Liver (tissue), 8 donors: ENCODE measurements at regions not wholly inside any gene's neighbourhood (a gene's known extent, or its start where the extent isn't known, plus 50 kb on each side); places are given as distances from the start of the nearest gene placed in this dataset.

ENCODE experiments used
- DNase-seq: peaks from one replicate; pipeline ENCODE4 v3.0.0-alpha.2; 2017; ENCODE audit warnings: low spot score
- H3K27ac ChIP-seq, 2 donors: one replicate each; pipeline ENCODE4 v1.7.0; 2013; ENCODE audit warnings: inconsistent platforms in 2 of 2, low read length in 2 of 2, control low read depth in 1 of 2, low read depth in 1 of 2, mild to moderate bottlenecking in 1 of 2
- H3K27me3 ChIP-seq, 4 donors: one replicate each; pipeline versions ENCODE4 v1.6.1 to v1.7.0; 2013; ENCODE audit warnings: low read length in 3 of 4, inconsistent platforms in 1 of 4, mild to moderate bottlenecking in 1 of 4, moderate library complexity in 1 of 4; ENCODE audit not compliant: control insufficient read depth in 4 of 4, insufficient read depth in 4 of 4
- H3K36me3 ChIP-seq, 4 donors: one replicate each; pipeline versions ENCODE4 v1.6.1 to v1.7.0; 2013; ENCODE audit warnings: low read length in 3 of 4, mild to moderate bottlenecking in 3 of 4, low read depth in 1 of 4, moderate library complexity in 1 of 4; ENCODE audit not compliant: control insufficient read depth in 4 of 4, insufficient read depth in 3 of 4
- H3K4me1 ChIP-seq, 4 donors: one replicate each; pipeline versions ENCODE4 v1.6.1 to v1.7.0; 2013; ENCODE audit warnings: low read length in 3 of 4, mild to moderate bottlenecking in 3 of 4, moderate library complexity in 1 of 4; ENCODE audit not compliant: control insufficient read depth in 4 of 4, insufficient read depth in 4 of 4
- H3K4me3 ChIP-seq, 3 donors: one replicate each; pipeline versions ENCODE4 v1.6.1 to v1.7.0; 2013; ENCODE audit warnings: low read length in 3 of 3, control low read depth in 1 of 3, low read depth in 1 of 3, mild to moderate bottlenecking in 1 of 3
- H3K9ac ChIP-seq, 2 donors: one replicate each; pipeline ENCODE4 v1.7.0; 2013; ENCODE audit warnings: low read length in 2 of 2, mild to moderate bottlenecking in 2 of 2, moderate library complexity in 2 of 2, control low read depth in 1 of 2, low read depth in 1 of 2
- H3K9me3 ChIP-seq, 4 donors: one replicate each; pipeline versions ENCODE4 v1.6.1 to v1.7.0; 2013; ENCODE audit warnings: low read length in 3 of 4; ENCODE audit not compliant: control insufficient read depth in 4 of 4
- EGR1 ChIP-seq, 2 donors: IDR thresholded peaks; 2 replicates each; pipeline ENCODE4 v1.6.1; 2016 to 2018; ENCODE audit warnings: antibody characterized with exemption in 2 of 2, low read depth in 2 of 2
- FOXA1 ChIP-seq: IDR thresholded peaks from 2 replicates; pipeline ENCODE4 v1.6.1; 2016; ENCODE audit warnings: antibody characterized with exemption
- FOXA2 ChIP-seq: IDR thresholded peaks from 2 replicates; pipeline ENCODE4 v1.6.1; 2016; ENCODE audit warnings: antibody characterized with exemption
- GABPA ChIP-seq, 2 donors: IDR thresholded peaks in 1 of 2; conservative IDR thresholded peaks in 1 of 2; 2 replicates each; pipeline ENCODE4 v1.6.1; 2016; ENCODE audit warnings: antibody characterized with exemption in 2 of 2, mild to moderate bottlenecking in 1 of 2, moderate library complexity in 1 of 2
- HNF4A ChIP-seq, 2 donors: conservative IDR thresholded peaks; 2 replicates each; pipeline ENCODE4 v1.6.1; 2016; ENCODE audit warnings: antibody characterized with exemption in 2 of 2, mild to moderate bottlenecking in 2 of 2
- HNF4G ChIP-seq: IDR thresholded peaks from 2 replicates; pipeline ENCODE4 v1.6.1; 2016; ENCODE audit warnings: antibody characterized with exemption
- JUND ChIP-seq, 2 donors: IDR thresholded peaks; 2 replicates each; pipeline ENCODE4 v1.6.1; 2016; ENCODE audit warnings: antibody characterized with exemption in 2 of 2
- NR2F2 ChIP-seq: IDR thresholded peaks from 2 replicates; pipeline ENCODE4 v1.6.1; 2016; ENCODE audit warnings: antibody characterized with exemption
- RAD21 ChIP-seq, 2 donors: IDR thresholded peaks; 2 replicates each; pipeline ENCODE4 v1.6.1; 2016; ENCODE audit warnings: antibody characterized with exemption in 2 of 2, mild to moderate bottlenecking in 2 of 2
- RXRA ChIP-seq, 2 donors: IDR thresholded peaks; 2 replicates each; pipeline ENCODE4 v1.6.1; 2017 to 2018; ENCODE audit warnings: antibody characterized with exemption in 2 of 2, mild to moderate bottlenecking in 1 of 2
- SP1 ChIP-seq: IDR thresholded peaks from 2 replicates; pipeline ENCODE4 v1.6.1; 2018; ENCODE audit warnings: antibody characterized with exemption, mild to moderate bottlenecking
- TAF1 ChIP-seq: conservative IDR thresholded peaks from 2 replicates; pipeline ENCODE4 v1.6.1; 2016; ENCODE audit warnings: antibody characterized with exemption, mild to moderate bottlenecking
- YY1 ChIP-seq: IDR thresholded peaks from 2 replicates; pipeline ENCODE4 v1.6.1; 2016; ENCODE audit warnings: antibody characterized with exemption, mild to moderate bottlenecking
- WGBS: extraction: QIAGEN DNeasy Blood & Tissue Kit; methylation state at CpG from one replicate; pipeline ENCODE4 v1.1.7; 2013; 5-methylcytosine and 5-hydroxymethylcytosine counted together
- TF ChIP-seq, protein P1 (sequence below): IDR thresholded peaks from 2 replicates; pipeline ENCODE4 v1.6.1; 2016; ENCODE audit warnings: antibody characterized with exemption
- TF ChIP-seq, protein P2 (sequence below): fragments of 150-350 bp; IDR thresholded peaks from 2 replicates; pipeline ENCODE4 v1.5.1; 2017; ENCODE audit warnings: improper control_type of control experiment, low read depth, low read length; ENCODE audit not compliant: missing input control
- TF ChIP-seq, protein P3 (sequence below): IDR thresholded peaks from 2 replicates; pipeline ENCODE4 v1.6.1; 2016; ENCODE audit warnings: antibody characterized with exemption
- TF ChIP-seq, protein P4 (sequence below): IDR thresholded peaks from 2 replicates; pipeline ENCODE4 v1.6.1; 2016; ENCODE audit warnings: antibody characterized with exemption, mild to moderate bottlenecking
- TF ChIP-seq, protein P5 (sequence below): IDR thresholded peaks from 2 replicates; pipeline ENCODE4 v1.6.1; 2016; ENCODE audit warnings: antibody characterized with exemption
- donor health status: healthy.
- donor health status: healthy.
- donor health status: healthy.
- donor health status: healthy.
- donor health status: healthy.

DNA sequence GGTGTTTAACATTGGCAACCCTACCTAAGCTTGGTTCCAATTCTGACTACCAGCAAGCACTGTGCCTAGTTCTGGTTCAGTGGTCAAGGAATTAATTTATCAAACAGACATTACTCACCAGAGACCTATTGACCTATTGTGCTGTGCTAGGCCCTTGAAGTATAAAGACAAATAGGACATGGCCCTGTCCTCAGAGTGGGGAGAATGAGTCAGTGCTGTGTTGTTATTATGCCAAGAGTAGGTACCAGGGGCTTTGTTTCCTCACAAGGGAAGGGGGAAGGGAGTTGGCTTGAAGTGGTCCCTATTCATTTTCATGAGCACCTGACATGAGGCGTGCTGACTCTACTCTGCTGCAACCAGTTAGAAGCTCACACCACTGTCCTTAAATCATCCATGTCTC is 62.6 kb upstream of the PLPP4 start (continued):
- TF ChIP-seq, protein P1, sequence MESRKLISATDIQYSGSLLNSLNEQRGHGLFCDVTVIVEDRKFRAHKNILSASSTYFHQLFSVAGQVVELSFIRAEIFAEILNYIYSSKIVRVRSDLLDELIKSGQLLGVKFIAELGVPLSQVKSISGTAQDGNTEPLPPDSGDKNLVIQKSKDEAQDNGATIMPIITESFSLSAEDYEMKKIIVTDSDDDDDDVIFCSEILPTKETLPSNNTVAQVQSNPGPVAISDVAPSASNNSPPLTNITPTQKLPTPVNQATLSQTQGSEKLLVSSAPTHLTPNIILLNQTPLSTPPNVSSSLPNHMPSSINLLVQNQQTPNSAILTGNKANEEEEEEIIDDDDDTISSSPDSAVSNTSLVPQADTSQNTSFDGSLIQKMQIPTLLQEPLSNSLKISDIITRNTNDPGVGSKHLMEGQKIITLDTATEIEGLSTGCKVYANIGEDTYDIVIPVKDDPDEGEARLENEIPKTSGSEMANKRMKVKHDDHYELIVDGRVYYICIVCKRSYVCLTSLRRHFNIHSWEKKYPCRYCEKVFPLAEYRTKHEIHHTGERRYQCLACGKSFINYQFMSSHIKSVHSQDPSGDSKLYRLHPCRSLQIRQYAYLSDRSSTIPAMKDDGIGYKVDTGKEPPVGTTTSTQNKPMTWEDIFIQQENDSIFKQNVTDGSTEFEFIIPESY, result no peak

GRCh38 chr10:120396228-120396627 is 60.8 kb upstream of the PLPP4 start:
- no peak overlapping the region for H3K27ac ChIP-seq
- no peak for DNase-seq
- no peaks in the 10 kb centered on the region for H3K36me3 ChIP-seq
- H3K4me3 ChIP-seq, result no peak overlapping the region
- peaks cover 0 to 5% (median 2%) of the 10 kb centered on the region in 4 donors for H3K27me3 ChIP-seq
- WGBS, result 77% methylated on average over 6 of the region's 6 CpGs
- H3K9ac ChIP-seq, result no peak overlapping the region
- H3K4me1 ChIP-seq, result peaks cover 0 to 9% (median 1%) of the 10 kb centered on the region in 4 donors
- peaks cover 0 to 7% (median under 1%) of the 10 kb centered on the region in 4 donors for H3K9me3 ChIP-seq
- no peak for TF ChIP-seq GABPA (IDR thresholded peaks at IDR 0.05 in 1 of 2, conservative IDR thresholded peaks at IDR 0.05 in 1 of 2)
- TF ChIP-seq YY1, result no peak
- TF ChIP-seq FOXA2, result no peak
- no peak for TF ChIP-seq HNF4G
- TF ChIP-seq RXRA (IDR thresholded peaks at IDR 0.05), result no peak
- TF ChIP-seq, protein P1, result no peak
- TF ChIP-seq, protein P2, sequence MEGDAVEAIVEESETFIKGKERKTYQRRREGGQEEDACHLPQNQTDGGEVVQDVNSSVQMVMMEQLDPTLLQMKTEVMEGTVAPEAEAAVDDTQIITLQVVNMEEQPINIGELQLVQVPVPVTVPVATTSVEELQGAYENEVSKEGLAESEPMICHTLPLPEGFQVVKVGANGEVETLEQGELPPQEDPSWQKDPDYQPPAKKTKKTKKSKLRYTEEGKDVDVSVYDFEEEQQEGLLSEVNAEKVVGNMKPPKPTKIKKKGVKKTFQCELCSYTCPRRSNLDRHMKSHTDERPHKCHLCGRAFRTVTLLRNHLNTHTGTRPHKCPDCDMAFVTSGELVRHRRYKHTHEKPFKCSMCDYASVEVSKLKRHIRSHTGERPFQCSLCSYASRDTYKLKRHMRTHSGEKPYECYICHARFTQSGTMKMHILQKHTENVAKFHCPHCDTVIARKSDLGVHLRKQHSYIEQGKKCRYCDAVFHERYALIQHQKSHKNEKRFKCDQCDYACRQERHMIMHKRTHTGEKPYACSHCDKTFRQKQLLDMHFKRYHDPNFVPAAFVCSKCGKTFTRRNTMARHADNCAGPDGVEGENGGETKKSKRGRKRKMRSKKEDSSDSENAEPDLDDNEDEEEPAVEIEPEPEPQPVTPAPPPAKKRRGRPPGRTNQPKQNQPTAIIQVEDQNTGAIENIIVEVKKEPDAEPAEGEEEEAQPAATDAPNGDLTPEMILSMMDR, result no peak
- TF ChIP-seq NR2F2, result no peak
- no peak for TF ChIP-seq FOXA1
- TF ChIP-seq, protein P3, sequence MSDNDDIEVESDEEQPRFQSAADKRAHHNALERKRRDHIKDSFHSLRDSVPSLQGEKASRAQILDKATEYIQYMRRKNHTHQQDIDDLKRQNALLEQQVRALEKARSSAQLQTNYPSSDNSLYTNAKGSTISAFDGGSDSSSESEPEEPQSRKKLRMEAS, result no peak
- TF ChIP-seq, protein P4, sequence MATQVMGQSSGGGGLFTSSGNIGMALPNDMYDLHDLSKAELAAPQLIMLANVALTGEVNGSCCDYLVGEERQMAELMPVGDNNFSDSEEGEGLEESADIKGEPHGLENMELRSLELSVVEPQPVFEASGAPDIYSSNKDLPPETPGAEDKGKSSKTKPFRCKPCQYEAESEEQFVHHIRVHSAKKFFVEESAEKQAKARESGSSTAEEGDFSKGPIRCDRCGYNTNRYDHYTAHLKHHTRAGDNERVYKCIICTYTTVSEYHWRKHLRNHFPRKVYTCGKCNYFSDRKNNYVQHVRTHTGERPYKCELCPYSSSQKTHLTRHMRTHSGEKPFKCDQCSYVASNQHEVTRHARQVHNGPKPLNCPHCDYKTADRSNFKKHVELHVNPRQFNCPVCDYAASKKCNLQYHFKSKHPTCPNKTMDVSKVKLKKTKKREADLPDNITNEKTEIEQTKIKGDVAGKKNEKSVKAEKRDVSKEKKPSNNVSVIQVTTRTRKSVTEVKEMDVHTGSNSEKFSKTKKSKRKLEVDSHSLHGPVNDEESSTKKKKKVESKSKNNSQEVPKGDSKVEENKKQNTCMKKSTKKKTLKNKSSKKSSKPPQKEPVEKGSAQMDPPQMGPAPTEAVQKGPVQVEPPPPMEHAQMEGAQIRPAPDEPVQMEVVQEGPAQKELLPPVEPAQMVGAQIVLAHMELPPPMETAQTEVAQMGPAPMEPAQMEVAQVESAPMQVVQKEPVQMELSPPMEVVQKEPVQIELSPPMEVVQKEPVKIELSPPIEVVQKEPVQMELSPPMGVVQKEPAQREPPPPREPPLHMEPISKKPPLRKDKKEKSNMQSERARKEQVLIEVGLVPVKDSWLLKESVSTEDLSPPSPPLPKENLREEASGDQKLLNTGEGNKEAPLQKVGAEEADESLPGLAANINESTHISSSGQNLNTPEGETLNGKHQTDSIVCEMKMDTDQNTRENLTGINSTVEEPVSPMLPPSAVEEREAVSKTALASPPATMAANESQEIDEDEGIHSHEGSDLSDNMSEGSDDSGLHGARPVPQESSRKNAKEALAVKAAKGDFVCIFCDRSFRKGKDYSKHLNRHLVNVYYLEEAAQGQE, result no peak
- TF ChIP-seq HNF4A (conservative IDR thresholded peaks at IDR 0.05), result no peak
- no peak for TF ChIP-seq RAD21 (IDR thresholded peaks at IDR 0.05)
- TF ChIP-seq JUND (IDR thresholded peaks at IDR 0.05), result no peak
- TF ChIP-seq EGR1 (IDR thresholded peaks at IDR 0.05; ENCODE audit: low read depth in 2 of 2), result no peak
- no peak for TF ChIP-seq TAF1
- TF ChIP-seq SP1, result no peak
- TF ChIP-seq, protein P5, sequence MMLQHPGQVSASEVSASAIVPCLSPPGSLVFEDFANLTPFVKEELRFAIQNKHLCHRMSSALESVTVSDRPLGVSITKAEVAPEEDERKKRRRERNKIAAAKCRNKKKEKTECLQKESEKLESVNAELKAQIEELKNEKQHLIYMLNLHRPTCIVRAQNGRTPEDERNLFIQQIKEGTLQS, result no peak
